Glutamatergic neuron (in vitro differentiated cells): ENCODE measurements at regions not wholly inside any gene's neighbourhood (a gene's known extent, or its start where the extent isn't known, plus 50 kb on each side); places are given as distances from the start of the nearest gene placed in this dataset.

Source experiments
- DNase-seq: peaks from one replicate; pipeline ENCODE4 v3.0.0; 2022
- H3K27ac Mint-ChIP-seq: one replicate; pipeline ENCODE4 v1.8.0; 2020; ENCODE audit warnings: mild to moderate bottlenecking, mixed read lengths, inconsistent platforms; ENCODE audit not compliant: unreplicated experiment
- H3K27me3 Mint-ChIP-seq: one replicate; pipeline ENCODE4 v1.8.0; 2020; ENCODE audit warnings: mild to moderate bottlenecking, moderate library complexity, mixed read lengths, inconsistent platforms; ENCODE audit not compliant: unreplicated experiment
- H3K36me3 Mint-ChIP-seq: one replicate; pipeline ENCODE4 v1.8.0; 2020; ENCODE audit warnings: mild to moderate bottlenecking, mixed read lengths, inconsistent platforms; ENCODE audit not compliant: unreplicated experiment
- H3K4me1 Mint-ChIP-seq: one replicate; pipeline ENCODE4 v1.8.0; 2020; ENCODE audit warnings: mild to moderate bottlenecking, low read depth, mixed read lengths, inconsistent platforms; ENCODE audit not compliant: unreplicated experiment
- H3K4me3 Mint-ChIP-seq: one replicate; pipeline ENCODE4 v1.8.0; 2020; ENCODE audit warnings: mild to moderate bottlenecking, mixed read lengths, inconsistent platforms; ENCODE audit not compliant: unreplicated experiment
- H3K9me3 Mint-ChIP-seq: one replicate; pipeline ENCODE4 v1.8.0; 2020; ENCODE audit warnings: mild to moderate bottlenecking, moderate library complexity, mixed read lengths, inconsistent platforms; ENCODE audit not compliant: unreplicated experiment
- TF ChIP-seq, protein P1 (sequence below): fragments of 200-600 bp; sonication (generic); IDR thresholded peaks from one replicate; pipeline ENCODE4 v1.5.0; 2021; ENCODE audit not compliant: partially characterized antibody, unreplicated experiment

DNA sequence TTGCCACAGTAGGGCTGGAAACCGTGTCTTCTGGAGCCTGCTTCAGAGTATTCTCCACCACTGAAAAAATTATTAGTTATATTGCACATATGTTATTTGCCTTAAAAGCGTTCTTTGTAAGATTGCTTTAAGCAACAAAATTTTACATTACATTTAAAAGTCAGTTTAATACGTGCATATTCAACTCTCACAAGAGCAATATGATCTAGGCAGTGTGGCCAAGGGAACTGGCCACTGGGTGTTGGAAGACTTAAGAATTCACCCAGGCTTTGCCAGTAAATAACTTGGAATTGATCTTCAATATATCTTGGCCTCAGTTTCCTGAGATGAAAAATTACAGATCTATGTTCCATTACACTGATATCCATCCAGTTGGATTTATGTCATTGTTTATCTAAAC lies 694.4 kb downstream of the EFNA5 start:
- DNase-seq: no peak
- Mint-ChIP-seq H3K27me3 (peaks cover 2% of the 10 kb centered on the region), H3K4me1 (peaks cover 8% of the 10 kb centered on the region), H3K27ac (no peak overlapping the region), H3K9me3 (peaks cover 5% of the 10 kb centered on the region), H3K36me3 (no peaks in the 10 kb centered on the region), H3K4me3 (no peak overlapping the region)
- TF ChIP-seq, protein P1, sequence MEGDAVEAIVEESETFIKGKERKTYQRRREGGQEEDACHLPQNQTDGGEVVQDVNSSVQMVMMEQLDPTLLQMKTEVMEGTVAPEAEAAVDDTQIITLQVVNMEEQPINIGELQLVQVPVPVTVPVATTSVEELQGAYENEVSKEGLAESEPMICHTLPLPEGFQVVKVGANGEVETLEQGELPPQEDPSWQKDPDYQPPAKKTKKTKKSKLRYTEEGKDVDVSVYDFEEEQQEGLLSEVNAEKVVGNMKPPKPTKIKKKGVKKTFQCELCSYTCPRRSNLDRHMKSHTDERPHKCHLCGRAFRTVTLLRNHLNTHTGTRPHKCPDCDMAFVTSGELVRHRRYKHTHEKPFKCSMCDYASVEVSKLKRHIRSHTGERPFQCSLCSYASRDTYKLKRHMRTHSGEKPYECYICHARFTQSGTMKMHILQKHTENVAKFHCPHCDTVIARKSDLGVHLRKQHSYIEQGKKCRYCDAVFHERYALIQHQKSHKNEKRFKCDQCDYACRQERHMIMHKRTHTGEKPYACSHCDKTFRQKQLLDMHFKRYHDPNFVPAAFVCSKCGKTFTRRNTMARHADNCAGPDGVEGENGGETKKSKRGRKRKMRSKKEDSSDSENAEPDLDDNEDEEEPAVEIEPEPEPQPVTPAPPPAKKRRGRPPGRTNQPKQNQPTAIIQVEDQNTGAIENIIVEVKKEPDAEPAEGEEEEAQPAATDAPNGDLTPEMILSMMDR: no peak

DNA sequence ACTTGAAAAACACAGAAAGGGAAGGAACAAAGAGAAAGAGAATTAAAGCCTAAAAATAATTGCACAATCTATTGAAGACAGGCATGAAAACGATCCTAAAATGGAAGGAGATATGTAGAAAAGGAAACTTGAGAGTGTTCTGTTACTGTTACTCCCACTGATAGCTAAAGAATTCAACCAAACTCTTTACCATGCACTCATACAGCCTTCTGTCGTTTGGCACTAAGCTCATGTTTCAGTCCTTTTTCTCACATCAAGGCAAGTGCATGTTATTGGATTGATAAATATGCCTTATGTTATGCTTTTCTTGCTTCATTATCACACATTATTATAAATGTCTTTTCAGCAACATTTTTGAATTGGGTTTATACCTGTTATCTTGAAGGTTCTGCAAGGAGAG lies 696.5 kb downstream of the EFNA5 start:
- Mint-ChIP-seq H3K4me1 (peaks cover 8% of the 10 kb centered on the region), H3K4me3 (no peak overlapping the region), H3K27ac (no peak overlapping the region), H3K9me3 (peaks cover 5% of the 10 kb centered on the region), H3K27me3 (no peaks in the 10 kb centered on the region), H3K36me3 (no peaks in the 10 kb centered on the region)
- TF ChIP-seq, protein P1: no peak
- DNase-seq: no peak

DNA sequence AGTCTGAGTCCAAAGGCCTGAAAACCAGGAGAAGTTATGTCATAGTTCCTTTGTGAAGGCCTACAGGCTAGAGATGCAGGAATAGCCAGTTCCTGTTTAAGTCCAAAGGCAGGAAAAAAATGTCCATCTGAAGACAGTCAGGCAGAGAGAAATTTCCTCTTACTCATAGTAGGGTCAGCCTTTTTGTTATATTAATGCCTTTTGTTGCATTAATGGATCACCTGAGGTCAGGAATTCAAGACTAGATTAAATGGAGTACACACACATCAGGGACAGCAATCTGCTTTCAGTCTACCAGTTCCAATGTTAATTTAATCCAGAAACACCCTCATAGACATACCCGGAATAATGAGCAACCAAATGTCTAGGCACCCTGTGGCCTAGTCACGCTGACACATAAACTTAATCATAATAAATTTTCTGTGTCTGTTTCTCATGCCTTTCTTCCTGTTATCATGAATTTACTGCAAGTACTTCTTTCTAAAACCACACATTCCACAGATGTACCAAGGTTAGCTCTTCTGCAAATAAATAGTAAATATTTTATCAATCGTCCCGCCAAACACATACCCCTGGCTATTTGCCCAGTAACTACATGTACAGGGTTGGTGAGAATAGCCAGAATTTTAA lies 703.9 kb downstream of the EFNA5 start:
- Mint-ChIP-seq H3K36me3 (no peaks in the 10 kb centered on the region), H3K27ac (no peak overlapping the region)

DNA sequence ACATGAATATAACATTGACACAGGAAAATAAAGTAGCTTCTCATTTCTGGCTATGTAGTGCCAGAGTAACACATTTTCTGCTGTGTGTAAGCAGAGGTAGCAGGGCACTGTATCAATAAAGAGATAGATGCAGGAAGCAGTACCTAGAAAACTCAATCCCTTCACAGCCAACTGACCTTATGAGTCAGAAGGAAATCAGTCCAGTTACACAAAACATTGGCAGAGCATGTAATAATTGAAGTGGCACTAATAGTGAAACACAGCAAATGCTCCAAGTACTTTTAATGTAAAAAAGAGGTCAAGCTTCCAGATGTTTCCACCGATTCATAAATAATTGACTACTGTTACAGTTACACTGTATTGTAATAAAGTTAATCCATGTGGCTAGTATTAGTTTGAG lies 706.6 kb downstream of the EFNA5 start:
- no peak for DNase-seq
- Mint-ChIP-seq H3K27me3 (no peaks in the 10 kb centered on the region), H3K9me3 (no peaks in the 10 kb centered on the region), H3K36me3 (no peaks in the 10 kb centered on the region), H3K4me3 (no peak overlapping the region), H3K4me1 (no peaks in the 10 kb centered on the region), H3K27ac (no peak overlapping the region)
- TF ChIP-seq, protein P1: no peak

More for the DNA sequence above, 703.9 kb downstream of the EFNA5 start:
- DNase-seq: no peak
- Mint-ChIP-seq H3K9me3 (no peaks in the 10 kb centered on the region), H3K4me3 (no peak overlapping the region), H3K4me1 (no peaks in the 10 kb centered on the region), H3K27me3 (no peaks in the 10 kb centered on the region)
- TF ChIP-seq, protein P1: no peak

DNA sequence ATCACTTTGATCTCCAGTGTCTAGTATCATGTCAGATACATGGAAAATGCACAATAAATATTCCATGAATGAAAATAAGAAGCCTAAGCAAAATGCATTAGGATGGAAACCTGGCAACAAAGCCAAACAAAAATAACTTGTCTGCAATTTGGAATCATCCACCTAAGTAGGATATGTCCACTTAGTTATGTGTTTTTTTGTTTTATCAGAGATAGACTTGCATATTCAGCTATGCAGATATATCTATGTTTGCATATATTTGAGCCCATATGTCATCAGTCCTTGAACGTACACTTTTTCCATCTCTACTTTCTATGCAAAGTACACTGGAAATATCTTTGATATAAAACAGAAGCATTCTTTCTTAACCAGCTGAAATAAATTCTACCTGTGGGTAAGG lies 707.1 kb downstream of the EFNA5 start:
- Mint-ChIP-seq H3K9me3 (no peaks in the 10 kb centered on the region), H3K4me3 (no peak overlapping the region), H3K27me3 (no peaks in the 10 kb centered on the region), H3K27ac (no peak overlapping the region), H3K4me1 (no peaks in the 10 kb centered on the region), H3K36me3 (no peaks in the 10 kb centered on the region)
- no peak for DNase-seq
- TF ChIP-seq, protein P1: no peak
